ENCODE measurements at regions not wholly inside any gene's neighbourhood (a gene's known extent, or its start where the extent isn't known, plus 50 kb on each side); places are given as distances from the start of the nearest gene placed in this dataset.

DNA sequence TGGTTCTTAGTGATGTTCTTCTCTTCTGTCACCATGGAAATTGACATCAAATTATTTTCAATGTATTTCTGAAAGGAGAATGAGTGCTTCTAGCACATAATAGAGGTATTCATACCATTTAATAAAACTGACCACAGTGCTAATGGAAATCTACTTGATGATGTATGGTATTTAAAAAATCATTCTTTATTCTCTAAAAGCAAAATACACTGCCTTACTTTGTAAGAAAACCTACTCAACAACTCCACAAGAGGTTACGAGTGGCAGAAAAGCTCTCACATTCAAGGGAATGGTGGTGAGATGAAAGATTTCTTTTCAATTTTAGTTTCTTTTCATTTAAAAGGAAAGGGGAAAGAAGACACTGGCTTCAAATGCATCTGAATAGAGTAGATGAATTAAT, 382.3 kb upstream of the CHST9 start:
- TF ChIP-seq, protein P1, sequence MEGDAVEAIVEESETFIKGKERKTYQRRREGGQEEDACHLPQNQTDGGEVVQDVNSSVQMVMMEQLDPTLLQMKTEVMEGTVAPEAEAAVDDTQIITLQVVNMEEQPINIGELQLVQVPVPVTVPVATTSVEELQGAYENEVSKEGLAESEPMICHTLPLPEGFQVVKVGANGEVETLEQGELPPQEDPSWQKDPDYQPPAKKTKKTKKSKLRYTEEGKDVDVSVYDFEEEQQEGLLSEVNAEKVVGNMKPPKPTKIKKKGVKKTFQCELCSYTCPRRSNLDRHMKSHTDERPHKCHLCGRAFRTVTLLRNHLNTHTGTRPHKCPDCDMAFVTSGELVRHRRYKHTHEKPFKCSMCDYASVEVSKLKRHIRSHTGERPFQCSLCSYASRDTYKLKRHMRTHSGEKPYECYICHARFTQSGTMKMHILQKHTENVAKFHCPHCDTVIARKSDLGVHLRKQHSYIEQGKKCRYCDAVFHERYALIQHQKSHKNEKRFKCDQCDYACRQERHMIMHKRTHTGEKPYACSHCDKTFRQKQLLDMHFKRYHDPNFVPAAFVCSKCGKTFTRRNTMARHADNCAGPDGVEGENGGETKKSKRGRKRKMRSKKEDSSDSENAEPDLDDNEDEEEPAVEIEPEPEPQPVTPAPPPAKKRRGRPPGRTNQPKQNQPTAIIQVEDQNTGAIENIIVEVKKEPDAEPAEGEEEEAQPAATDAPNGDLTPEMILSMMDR (IDR thresholded peaks at IDR 0.05) = no peak
- ATAC-seq (no peak), DNase-seq (no peak)
- Mint-ChIP-seq H3K9me3 (peaks cover 16% of the 10 kb centered on the region), H3K36me3 (ENCODE audit: low read depth) (no peaks in the 10 kb centered on the region), H3K27ac (no peak overlapping the region), H3K4me3 (no peak overlapping the region), H3K4me1 (ENCODE audit: low read depth) (no peaks in the 10 kb centered on the region), H3K27me3 (no peaks in the 10 kb centered on the region)
- intact Hi-C loops (cut with micrococcal nuclease) = no loop called here
- POLR2A ChIA-PET = no interaction called here
- CTCF ChIA-PET = no interaction called here

DNA sequence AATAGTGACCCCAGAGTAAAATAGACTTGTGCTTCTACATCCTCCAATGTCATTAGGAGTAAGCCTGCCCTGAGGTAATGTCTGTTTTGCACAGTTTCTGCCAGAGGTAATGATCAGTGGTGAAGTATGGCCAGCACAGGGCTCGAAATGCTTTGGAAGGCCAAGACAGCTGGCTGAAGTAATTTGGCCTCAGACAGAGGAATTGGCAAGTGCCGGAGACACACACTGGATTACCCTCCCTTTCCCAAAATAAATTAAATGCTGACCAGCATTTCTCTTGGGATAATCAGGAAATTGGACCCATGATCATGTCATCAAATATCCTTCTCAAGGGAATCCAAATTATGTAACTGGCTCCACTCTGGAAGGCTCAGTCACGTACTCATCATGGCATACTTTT, 379.0 kb upstream of the CHST9 start:
- POLR2A ChIA-PET = interaction anchor here (0.7 kb wide), 1 partner anchor 254 kb away, joined by 3 read pairs; no protein-coding TSS in a partner anchor
- peaks cover 9% of the 10 kb centered on the region for H3K9me3 Mint-ChIP-seq
- TF ChIP-seq, protein P1 (IDR thresholded peaks at IDR 0.05) = no peak

DNA sequence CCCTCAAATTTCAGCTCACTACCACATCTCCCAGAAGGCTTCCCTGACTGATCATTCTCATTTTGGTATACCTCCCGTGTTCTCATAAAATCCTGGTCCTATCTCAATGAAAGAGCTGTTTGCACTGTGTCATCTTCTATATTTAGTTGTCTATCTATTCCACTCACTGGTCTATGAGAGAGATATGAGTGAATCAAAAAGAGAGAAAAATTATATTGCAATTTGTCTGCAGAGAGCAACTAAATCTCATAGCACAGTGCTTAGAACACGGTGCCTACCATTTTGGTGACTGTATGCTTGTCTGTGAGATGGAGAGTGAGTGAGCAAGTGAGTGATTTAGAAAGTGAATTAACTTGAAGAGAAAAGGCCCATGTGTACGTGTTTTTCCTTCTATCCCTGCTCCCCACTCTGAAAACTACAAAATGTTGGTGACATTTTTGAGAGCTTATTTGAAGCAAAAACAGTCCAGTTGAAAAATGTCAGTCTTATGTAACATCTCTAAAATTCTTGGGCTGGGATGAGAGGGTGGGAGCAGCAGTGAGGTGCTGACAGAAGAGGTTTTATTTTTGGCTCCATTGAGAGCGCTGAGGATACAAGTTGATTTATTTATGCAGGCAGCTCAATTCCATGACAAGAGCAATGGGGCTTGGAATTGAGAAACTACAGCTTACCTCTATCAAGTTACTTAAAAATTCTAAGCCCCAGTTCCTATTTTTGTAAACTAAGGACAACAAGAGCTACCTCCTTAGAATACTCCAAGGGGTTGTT, 373.5 kb upstream of the CHST9 start:
- DNase-seq (no peak), ATAC-seq (no peak)
- Mint-ChIP-seq H3K9me3 (peaks cover 8% of the 10 kb centered on the region), H3K4me1 (ENCODE audit: low read depth) (no peaks in the 10 kb centered on the region), H3K36me3 (ENCODE audit: low read depth) (no peaks in the 10 kb centered on the region), H3K27me3 (no peaks in the 10 kb centered on the region), H3K4me3 (no peak overlapping the region), H3K27ac (no peak overlapping the region)
- intact Hi-C loops (cut with micrococcal nuclease) = no loop called here
- TF ChIP-seq, protein P1 (IDR thresholded peaks at IDR 0.05) = no peak
- POLR2A ChIA-PET = no interaction called here
- CTCF ChIA-PET = interaction anchor here (0.9 kb wide), 1 partner anchor 18 kb away, joined by 3 read pairs; no protein-coding TSS in a partner anchor

More for the DNA sequence above, 379.0 kb upstream of the CHST9 start:
- DNase-seq (no peak), ATAC-seq (no peak)
- Mint-ChIP-seq H3K36me3 (ENCODE audit: low read depth) (no peaks in the 10 kb centered on the region), H3K27ac (no peak overlapping the region), H3K4me1 (ENCODE audit: low read depth) (no peaks in the 10 kb centered on the region), H3K27me3 (no peaks in the 10 kb centered on the region), H3K4me3 (no peak overlapping the region)
- intact Hi-C loops (cut with micrococcal nuclease) = no loop called here
- CTCF ChIA-PET = no interaction called here

DNA sequence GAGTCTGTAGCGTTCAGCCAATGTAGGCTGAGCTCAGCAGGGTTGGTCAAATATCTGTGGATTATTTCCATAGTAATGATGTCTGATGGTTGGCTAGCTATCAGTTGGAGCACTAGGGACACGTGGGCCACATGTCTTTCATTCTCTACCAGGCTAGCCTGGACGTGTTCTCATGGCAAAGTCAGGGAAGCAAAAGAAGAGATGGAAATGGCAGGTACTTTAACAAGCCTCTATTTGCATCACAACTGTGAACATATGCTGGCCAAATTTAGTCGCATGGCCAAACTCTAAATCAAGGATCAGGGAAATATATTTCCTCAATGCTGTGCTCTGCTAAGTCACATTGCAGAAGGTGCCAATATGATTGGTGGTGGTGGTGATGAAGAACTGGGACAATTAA, 371.6 kb upstream of the CHST9 start:
- H3K27ac Mint-ChIP-seq = no peak overlapping the region
- ChIA-PET CTCF (no interaction called here), POLR2A (no interaction called here)
- H3K9me3 Mint-ChIP-seq = peaks cover 10% of the 10 kb centered on the region
- TF ChIP-seq, protein P1 (IDR thresholded peaks at IDR 0.05) = no peak
- H3K4me3 Mint-ChIP-seq = no peak overlapping the region
- intact Hi-C loops (cut with micrococcal nuclease) = no loop called here
- no peaks in the 10 kb centered on the region for H3K27me3 Mint-ChIP-seq
- no peaks in the 10 kb centered on the region for H3K4me1 Mint-ChIP-seq (ENCODE audit: low read depth)
- ATAC-seq (no peak), DNase-seq (no peak)
- H3K36me3 Mint-ChIP-seq (ENCODE audit: low read depth) = no peaks in the 10 kb centered on the region

DNA sequence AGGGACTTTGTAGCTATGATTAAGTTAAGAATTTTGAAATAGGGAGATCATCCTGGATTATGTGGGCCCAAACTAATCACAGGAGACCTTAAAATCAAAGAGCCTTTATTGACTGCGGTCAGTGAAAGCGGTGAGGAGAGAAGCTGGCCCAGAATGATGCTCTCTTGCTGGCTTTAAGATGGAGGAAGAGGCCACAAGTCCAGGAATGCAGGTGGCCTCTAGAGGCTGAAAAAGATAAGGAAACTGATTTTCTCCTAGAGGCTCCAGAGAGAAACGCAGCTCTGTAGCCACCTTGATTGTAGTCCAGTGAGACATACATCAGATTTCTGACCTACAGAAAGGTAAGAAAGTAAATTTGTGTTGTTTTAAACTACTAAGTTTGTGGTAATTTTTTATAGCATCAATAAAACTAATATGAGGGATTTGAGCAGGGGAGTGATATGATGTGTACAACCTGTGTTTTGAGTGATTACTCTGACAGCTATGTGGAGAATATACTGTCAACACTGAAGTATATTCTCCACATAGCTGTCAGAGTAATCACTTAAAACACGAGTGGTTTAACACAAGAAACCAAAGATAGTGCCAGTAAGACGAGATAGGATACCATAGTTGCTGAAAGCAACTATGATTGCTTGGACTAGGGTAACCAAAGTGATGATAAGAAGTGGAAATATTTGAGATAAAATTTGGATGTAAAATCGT, 364.4 kb upstream of the CHST9 start:
- Mint-ChIP-seq H3K27me3 (no peaks in the 10 kb centered on the region), H3K4me3 (no peak overlapping the region), H3K27ac (no peak overlapping the region), H3K9me3 (peaks cover 11% of the 10 kb centered on the region), H3K4me1 (ENCODE audit: low read depth) (no peaks in the 10 kb centered on the region), H3K36me3 (ENCODE audit: low read depth) (no peaks in the 10 kb centered on the region)
- ATAC-seq (no peak), DNase-seq (no peak)
- ChIA-PET POLR2A (interaction anchor here (0.5 kb wide), 1 partner anchor 29 kb away, joined by 3 read pairs; no protein-coding TSS in a partner anchor), CTCF (interaction anchor here (0.8 kb wide), 1 partner anchor 47 kb away, joined by 3 read pairs; no protein-coding TSS in a partner anchor)
- intact Hi-C loops (cut with micrococcal nuclease) = no loop called here
- TF ChIP-seq, protein P1 (IDR thresholded peaks at IDR 0.05) = no peak

All from activated CD8-positive, alpha-beta T cell treated with anti-CD3 and anti-CD28 coated beads for 36 hours (primary cell).